ENCODE measurements at regions not wholly inside any gene's neighbourhood (a gene's known extent, or its start where the extent isn't known, plus 50 kb on each side); places are given as distances from the start of the nearest gene placed in this dataset.

GRCh38 chr10:78576276-78576675, 492.5 kb upstream of the ZMIZ1 start:
- Mint-ChIP-seq H3K4me1 (ENCODE audit: unreplicated experiment) (peaks cover 13% of the 10 kb centered on the region), H3K9me3 (ENCODE audit: unreplicated experiment) (no peaks in the 10 kb centered on the region), H3K36me3 (ENCODE audit: unreplicated experiment) (no peaks in the 10 kb centered on the region), H3K27ac (ENCODE audit: unreplicated experiment) (no peak overlapping the region), H3K4me3 (ENCODE audit: unreplicated experiment) (no peak overlapping the region), H3K27me3 (ENCODE audit: unreplicated experiment) (peaks cover 24% of the 10 kb centered on the region)
- TF ChIP-seq CTCF (IDR thresholded peaks at IDR 0.05), result no peak
- DNase-seq (ENCODE audit: extremely low spot score, unreplicated experiment), result no peak

- Mint-ChIP-seq H3K4me3 (ENCODE audit: unreplicated experiment) (no peak overlapping the region), H3K9me3 (ENCODE audit: unreplicated experiment) (no peaks in the 10 kb centered on the region), H3K36me3 (ENCODE audit: unreplicated experiment) (no peaks in the 10 kb centered on the region), H3K4me1 (ENCODE audit: unreplicated experiment) (peaks cover 8% of the 10 kb centered on the region), H3K27ac (ENCODE audit: unreplicated experiment) (no peak overlapping the region), H3K27me3 (ENCODE audit: unreplicated experiment) (peaks cover 37% of the 10 kb centered on the region)
- DNase-seq (ENCODE audit: extremely low spot score, unreplicated experiment), result no peak
- TF ChIP-seq CTCF (IDR thresholded peaks at IDR 0.05), result no peak
Measured at GRCh38 chr10:78577712-78578111, 491.1 kb upstream of the ZMIZ1 start.

GRCh38 chr10:78578929-78579328, 489.8 kb upstream of the ZMIZ1 start:
- peaks cover 46% of the 10 kb centered on the region for H3K27me3 Mint-ChIP-seq (ENCODE audit: unreplicated experiment)
- DNase-seq (ENCODE audit: extremely low spot score, unreplicated experiment), result no peak

GRCh38 chr10:78579576-78579975, 489.2 kb upstream of the ZMIZ1 start:
- no peak for DNase-seq (ENCODE audit: extremely low spot score, unreplicated experiment)
- Mint-ChIP-seq H3K4me3 (ENCODE audit: unreplicated experiment) (no peak overlapping the region), H3K4me1 (ENCODE audit: unreplicated experiment) (peaks cover 8% of the 10 kb centered on the region), H3K27ac (ENCODE audit: unreplicated experiment) (no peak overlapping the region), H3K27me3 (ENCODE audit: unreplicated experiment) (peaks cover 49% of the 10 kb centered on the region), H3K9me3 (ENCODE audit: unreplicated experiment) (no peaks in the 10 kb centered on the region), H3K36me3 (ENCODE audit: unreplicated experiment) (no peaks in the 10 kb centered on the region)
- TF ChIP-seq CTCF (IDR thresholded peaks at IDR 0.05), result no peak

More at GRCh38 chr10:78578929-78579328, 489.8 kb upstream of the ZMIZ1 start:
- H3K9me3 Mint-ChIP-seq (ENCODE audit: unreplicated experiment), result no peaks in the 10 kb centered on the region
- no peak overlapping the region for H3K27ac Mint-ChIP-seq (ENCODE audit: unreplicated experiment)
- no peaks in the 10 kb centered on the region for H3K36me3 Mint-ChIP-seq (ENCODE audit: unreplicated experiment)
- H3K4me3 Mint-ChIP-seq (ENCODE audit: unreplicated experiment), result no peak overlapping the region
- no peak for TF ChIP-seq CTCF (IDR thresholded peaks at IDR 0.05)
- peaks cover 8% of the 10 kb centered on the region for H3K4me1 Mint-ChIP-seq (ENCODE audit: unreplicated experiment)

GRCh38 chr10:78579995-78580394, 488.8 kb upstream of the ZMIZ1 start:
- H3K36me3 Mint-ChIP-seq (ENCODE audit: unreplicated experiment), result no peaks in the 10 kb centered on the region
- H3K4me3 Mint-ChIP-seq (ENCODE audit: unreplicated experiment), result no peak overlapping the region
- H3K27ac Mint-ChIP-seq (ENCODE audit: unreplicated experiment), result no peak overlapping the region
- no peaks in the 10 kb centered on the region for H3K9me3 Mint-ChIP-seq (ENCODE audit: unreplicated experiment)
- H3K4me1 Mint-ChIP-seq (ENCODE audit: unreplicated experiment), result peaks cover 8% of the 10 kb centered on the region
- DNase-seq (ENCODE audit: extremely low spot score, unreplicated experiment), result no peak
- H3K27me3 Mint-ChIP-seq (ENCODE audit: unreplicated experiment), result peaks cover 54% of the 10 kb centered on the region
- no peak for TF ChIP-seq CTCF (IDR thresholded peaks at IDR 0.05)
